DND-41 (cell line): ENCODE measurements at regions not wholly inside any gene's neighbourhood (a gene's known extent, or its start where the extent isn't known, plus 50 kb on each side); places are given as distances from the start of the nearest gene placed in this dataset.

Experiments used
- ATAC-seq: fragments of 200-7000 bp; cut with Tn5 transposase; 3 replicates; pipeline ENCODE4 v1.9.1; 2021; ENCODE audit warnings: low read depth; ENCODE audit not compliant: insufficient read depth
- DNase-seq: peaks from one replicate; pipeline ENCODE4 v3.0.0-alpha.2; 2020
- H2AFZ ChIP-seq: 2 replicates; pipeline ENCODE4 v1.6.0; 2012; ENCODE audit warnings: low read depth, low read length
- H3K27ac ChIP-seq: 2 replicates; pipeline ENCODE4 v1.5.1; 2012; ENCODE audit warnings: low read length, inconsistent platforms
- H3K27me3 ChIP-seq: fragments of 200-600 bp; sonication (generic); 2 replicates; pipeline ENCODE4 v1.6.0; 2012; ENCODE audit warnings: low read length, mild to moderate bottlenecking, inconsistent platforms; ENCODE audit not compliant: insufficient read depth, poor library complexity
- H3K36me3 ChIP-seq: 2 replicates; pipeline ENCODE4 v1.5.1; 2012; ENCODE audit warnings: low read length, inconsistent platforms; ENCODE audit not compliant: insufficient read depth
- H3K4me1 ChIP-seq: 2 replicates; pipeline ENCODE4 v1.5.1; 2012; ENCODE audit warnings: mild to moderate bottlenecking, low read length; ENCODE audit not compliant: insufficient read depth
- H3K4me2 ChIP-seq: 2 replicates; pipeline ENCODE4 v1.6.0; 2012; ENCODE audit warnings: mild to moderate bottlenecking, moderate library complexity, low read length, inconsistent platforms; ENCODE audit not compliant: insufficient read depth
- H3K4me3 ChIP-seq, 2 experiments: fragments of 200-600 bp in 1 of 2; shearing (Covaris generic) in 1 of 2; 2 replicates each; pipeline ENCODE4 v1.5.1; 2012 to 2016; ENCODE audit warnings: inconsistent platforms in 2 of 2, low read length in 2 of 2, mild to moderate bottlenecking in 2 of 2, low read depth in 1 of 2, moderate library complexity in 1 of 2
- H3K79me2 ChIP-seq: 2 replicates; pipeline ENCODE4 v1.6.0; 2012; ENCODE audit warnings: low read length, inconsistent platforms; ENCODE audit not compliant: insufficient read depth
- H3K9ac ChIP-seq: 2 replicates; pipeline ENCODE4 v1.6.0; 2012; ENCODE audit warnings: low read depth, mild to moderate bottlenecking, inconsistent platforms, low read length, moderate library complexity
- H3K9me3 ChIP-seq: 2 replicates; pipeline ENCODE4 v1.5.1; 2012; ENCODE audit warnings: low read length, moderate library complexity, mild to moderate bottlenecking, inconsistent platforms; ENCODE audit not compliant: insufficient read depth, severe bottlenecking
- H4K20me1 ChIP-seq: 2 replicates; pipeline ENCODE4 v1.6.0; 2012; ENCODE audit warnings: low read length; ENCODE audit not compliant: insufficient read depth
- EZH2 ChIP-seq: IDR thresholded peaks from 3 replicates; pipeline ENCODE4 v1.6.1; 2012; ENCODE audit warnings: borderline replicate concordance, low read depth, mild to moderate bottlenecking, moderate library complexity, low read length, inconsistent platforms; ENCODE audit not compliant: severe bottlenecking
- TF ChIP-seq, protein P1 (sequence below): IDR thresholded peaks from 2 replicates; pipeline ENCODE4 v1.5.1; 2012; ENCODE audit warnings: borderline replicate concordance, low read length, moderate library complexity, mild to moderate bottlenecking; ENCODE audit not compliant: poor library complexity, severe bottlenecking; ENCODE audit errors: extremely low read depth

DNA sequence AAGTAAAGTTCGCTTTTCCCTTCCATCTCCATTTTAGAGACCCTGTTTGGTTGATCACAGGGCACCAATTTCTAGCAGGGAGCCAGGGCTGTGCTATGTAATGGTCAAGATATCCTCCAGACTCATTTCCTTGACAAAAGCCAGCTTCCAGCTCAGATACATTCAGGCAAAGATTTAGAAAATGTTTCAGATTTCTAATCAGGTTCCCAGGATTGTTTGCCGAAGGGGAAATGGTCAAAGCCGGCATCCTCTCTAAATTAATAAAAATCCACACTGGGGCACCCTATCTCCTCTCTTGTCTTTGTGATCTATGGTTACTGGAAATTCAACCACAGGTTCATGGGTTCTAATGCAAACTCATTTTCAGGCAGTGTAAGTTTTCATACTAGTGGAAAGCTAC is 686.8 kb upstream of the KIF2B start:
- Histone ChIP-seq H4K20me1 (no peaks in the 10 kb centered on the region), H3K27me3 (no peaks in the 10 kb centered on the region), H3K4me3 (no peak overlapping the region), H3K27ac (no peak overlapping the region), H3K79me2 (no peaks in the 10 kb centered on the region), H2AFZ (no peak overlapping the region), H3K9me3 (no peaks in the 10 kb centered on the region), H3K4me1 (no peaks in the 10 kb centered on the region), H3K36me3 (no peaks in the 10 kb centered on the region), H3K9ac (no peak overlapping the region), H3K4me2 (no peak overlapping the region)
- ATAC-seq (no peak), DNase-seq (no peak)
- TF ChIP-seq EZH2, result no peak
- TF ChIP-seq, protein P1, sequence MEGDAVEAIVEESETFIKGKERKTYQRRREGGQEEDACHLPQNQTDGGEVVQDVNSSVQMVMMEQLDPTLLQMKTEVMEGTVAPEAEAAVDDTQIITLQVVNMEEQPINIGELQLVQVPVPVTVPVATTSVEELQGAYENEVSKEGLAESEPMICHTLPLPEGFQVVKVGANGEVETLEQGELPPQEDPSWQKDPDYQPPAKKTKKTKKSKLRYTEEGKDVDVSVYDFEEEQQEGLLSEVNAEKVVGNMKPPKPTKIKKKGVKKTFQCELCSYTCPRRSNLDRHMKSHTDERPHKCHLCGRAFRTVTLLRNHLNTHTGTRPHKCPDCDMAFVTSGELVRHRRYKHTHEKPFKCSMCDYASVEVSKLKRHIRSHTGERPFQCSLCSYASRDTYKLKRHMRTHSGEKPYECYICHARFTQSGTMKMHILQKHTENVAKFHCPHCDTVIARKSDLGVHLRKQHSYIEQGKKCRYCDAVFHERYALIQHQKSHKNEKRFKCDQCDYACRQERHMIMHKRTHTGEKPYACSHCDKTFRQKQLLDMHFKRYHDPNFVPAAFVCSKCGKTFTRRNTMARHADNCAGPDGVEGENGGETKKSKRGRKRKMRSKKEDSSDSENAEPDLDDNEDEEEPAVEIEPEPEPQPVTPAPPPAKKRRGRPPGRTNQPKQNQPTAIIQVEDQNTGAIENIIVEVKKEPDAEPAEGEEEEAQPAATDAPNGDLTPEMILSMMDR, result no peak

DNA sequence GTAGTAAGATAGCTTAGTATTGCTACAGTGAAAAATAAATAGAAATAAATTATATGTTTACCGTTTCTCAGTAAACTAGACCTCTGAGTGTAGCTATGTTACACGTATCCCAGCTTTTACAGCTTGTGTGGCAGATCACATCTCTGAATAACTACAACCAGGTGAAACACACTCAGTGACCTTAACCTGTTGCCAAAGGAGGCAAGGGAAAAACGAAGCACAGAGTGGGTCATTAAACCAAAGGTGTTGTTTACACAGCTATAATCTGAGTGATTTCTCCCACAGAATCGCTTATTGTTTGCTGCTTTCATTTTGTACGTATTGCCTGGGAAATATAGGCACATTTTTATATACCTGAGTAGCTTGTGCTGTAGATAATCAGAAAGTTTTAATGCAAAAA is 688.2 kb upstream of the KIF2B start:
- no peak for ATAC-seq
- H3K4me1 ChIP-seq, result no peaks in the 10 kb centered on the region
- no peak overlapping the region for H3K27ac ChIP-seq
- no peak overlapping the region for H3K9ac ChIP-seq
- no peak overlapping the region for H3K4me3 ChIP-seq
- no peaks in the 10 kb centered on the region for H3K9me3 ChIP-seq
- H3K27me3 ChIP-seq, result no peaks in the 10 kb centered on the region
- DNase-seq, result no peak
- H3K36me3 ChIP-seq, result no peaks in the 10 kb centered on the region
- H2AFZ ChIP-seq, result no peak overlapping the region
- no peaks in the 10 kb centered on the region for H4K20me1 ChIP-seq
- no peak for TF ChIP-seq EZH2
- TF ChIP-seq, protein P1, result no peak
- H3K4me2 ChIP-seq, result no peak overlapping the region
- no peaks in the 10 kb centered on the region for H3K79me2 ChIP-seq

DNA sequence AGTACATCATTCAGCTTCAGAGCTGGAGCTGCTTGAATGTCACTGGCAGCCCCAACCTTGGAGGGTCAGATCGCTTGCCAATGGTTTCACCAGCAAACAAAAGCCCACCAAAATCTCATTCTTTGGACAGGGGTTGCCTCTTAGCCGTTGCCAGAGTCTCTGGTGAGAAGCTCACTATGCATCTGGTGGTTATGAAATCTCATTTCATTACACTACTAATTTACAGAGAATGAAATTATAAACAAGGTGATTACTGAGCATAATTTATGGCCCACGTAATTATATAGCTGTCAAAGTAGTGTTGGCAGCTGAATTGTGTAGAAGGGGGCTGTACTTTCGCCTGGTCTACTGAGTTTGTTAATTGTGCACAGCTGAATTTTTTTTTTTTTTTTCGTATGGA is 688.9 kb upstream of the KIF2B start:
- no peak for TF ChIP-seq EZH2
- TF ChIP-seq, protein P1, result no peak
- no peaks in the 10 kb centered on the region for H3K4me1 ChIP-seq
- ATAC-seq, result no peak
- no peaks in the 10 kb centered on the region for H3K27me3 ChIP-seq
- DNase-seq, result no peak
- no peaks in the 10 kb centered on the region for H3K9me3 ChIP-seq
- H4K20me1 ChIP-seq, result no peaks in the 10 kb centered on the region
- H2AFZ ChIP-seq, result no peak overlapping the region
- H3K4me3 ChIP-seq, result no peak overlapping the region
- no peak overlapping the region for H3K9ac ChIP-seq
- H3K4me2 ChIP-seq, result no peak overlapping the region
- no peaks in the 10 kb centered on the region for H3K36me3 ChIP-seq
- H3K27ac ChIP-seq, result no peak overlapping the region
- H3K79me2 ChIP-seq, result no peaks in the 10 kb centered on the region

DNA sequence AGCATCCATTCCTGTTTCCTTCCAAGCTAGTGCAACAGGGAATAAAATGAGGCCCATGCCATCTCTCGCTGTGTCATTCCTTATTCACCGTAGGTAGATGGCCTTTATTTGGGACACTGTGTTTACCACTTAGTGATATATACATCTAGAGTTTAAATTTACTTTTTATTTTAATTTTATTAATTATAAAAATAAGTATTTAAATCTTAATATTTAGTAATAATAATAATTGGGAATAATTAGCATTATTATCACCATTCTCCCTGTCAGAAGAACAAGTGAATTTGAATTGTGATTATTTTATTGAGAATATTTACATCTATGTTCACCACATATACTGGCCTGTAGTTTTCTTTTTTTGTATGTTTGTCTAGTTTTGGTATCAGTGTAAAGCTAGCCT is 692.9 kb upstream of the KIF2B start:
- H2AFZ ChIP-seq, result no peak overlapping the region
- H3K4me2 ChIP-seq, result no peak overlapping the region
- no peak overlapping the region for H3K9ac ChIP-seq
- no peak for TF ChIP-seq EZH2
- TF ChIP-seq, protein P1, result no peak
- ATAC-seq (no peak), DNase-seq (no peak)
- H3K4me1 ChIP-seq, result no peaks in the 10 kb centered on the region
- no peak overlapping the region for H3K4me3 ChIP-seq
- H3K79me2 ChIP-seq, result no peaks in the 10 kb centered on the region
- H4K20me1 ChIP-seq, result no peaks in the 10 kb centered on the region
- no peak overlapping the region for H3K27ac ChIP-seq
- no peaks in the 10 kb centered on the region for H3K36me3 ChIP-seq
- no peaks in the 10 kb centered on the region for H3K9me3 ChIP-seq
- H3K27me3 ChIP-seq, result no peaks in the 10 kb centered on the region
